ENCODE measurements at regions not wholly inside any gene's neighbourhood (a gene's known extent, or its start where the extent isn't known, plus 50 kb on each side); places are given as distances from the start of the nearest gene placed in this dataset.
"Not testable (repeated sequence)": the region's sequence is repeated elsewhere in the genome, so short reads cannot be mapped to it uniquely, and the experiment has no call there.

- not testable (repeated sequence) for H3K9me3 ChIP-seq (ENCODE audit: severe bottlenecking); H3K27ac ChIP-seq; DNase-seq; H3K36me3 ChIP-seq; H3K4me3 ChIP-seq (ENCODE audit: low read depth, low read length); H3K27me3 ChIP-seq (ENCODE audit: insufficient read depth, low read depth, severe bottlenecking)
Observed at GRCh38 chr13:111757094-111757493, 309.9 kb upstream of the SOX1 start.

- not testable (repeated sequence) for DNase-seq; H3K9me3 ChIP-seq (ENCODE audit: severe bottlenecking); H3K4me3 ChIP-seq (ENCODE audit: low read depth, low read length); H3K36me3 ChIP-seq; H3K27me3 ChIP-seq (ENCODE audit: insufficient read depth, low read depth, severe bottlenecking); H3K27ac ChIP-seq
Observed at GRCh38 chr13:111757618-111758017, 309.3 kb upstream of the SOX1 start.

DNA sequence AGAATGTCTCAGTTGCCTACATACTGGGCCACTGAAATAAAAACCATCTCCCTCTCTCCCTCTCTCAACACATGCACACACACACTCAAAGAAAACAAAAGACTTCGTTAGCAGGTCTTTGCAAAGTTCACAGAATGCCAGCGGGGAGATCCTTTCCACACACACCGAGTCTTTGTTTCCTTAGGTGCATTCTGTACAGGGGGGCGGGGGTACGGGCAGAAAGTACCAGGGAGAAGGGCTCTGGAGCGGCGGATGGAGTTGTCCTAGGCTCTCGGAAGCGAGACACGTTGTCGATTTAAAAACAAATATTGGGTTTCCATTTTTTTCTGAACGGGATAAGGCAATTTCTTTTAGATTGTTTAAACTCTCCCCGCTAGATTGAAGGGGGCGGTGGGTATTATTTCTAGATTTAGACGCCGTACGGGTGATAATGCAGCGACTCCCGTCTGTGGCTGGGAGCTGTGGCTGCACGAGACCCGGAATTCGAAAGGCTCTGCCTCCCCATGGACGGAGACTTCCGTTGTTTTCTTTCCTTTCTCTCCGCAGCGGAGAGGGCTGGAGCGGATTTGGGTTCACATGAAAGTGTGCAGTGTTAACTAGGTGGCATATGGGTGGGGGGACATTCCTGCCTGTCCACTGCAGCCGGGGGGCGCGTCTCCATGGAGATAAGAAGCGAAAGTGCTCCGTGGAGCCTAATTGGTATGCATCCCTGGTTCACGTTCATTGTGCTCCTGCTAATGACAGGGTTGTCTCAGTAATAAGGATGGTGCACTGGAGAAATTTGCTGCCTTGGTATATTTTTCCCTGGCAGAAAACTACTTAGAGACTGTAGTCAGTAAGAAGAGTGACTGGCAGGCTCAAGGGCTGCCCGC is 303.7 kb upstream of the SOX1 start:
- H3K27ac ChIP-seq; H3K9me3 ChIP-seq (ENCODE audit: severe bottlenecking); H3K36me3 ChIP-seq; H3K27me3 ChIP-seq (ENCODE audit: insufficient read depth, low read depth, severe bottlenecking); DNase-seq; H3K4me3 ChIP-seq (ENCODE audit: low read depth, low read length): not testable (repeated sequence)

- not testable (repeated sequence) for H3K27me3 ChIP-seq (ENCODE audit: insufficient read depth, low read depth, severe bottlenecking); H3K27ac ChIP-seq; H3K4me3 ChIP-seq (ENCODE audit: low read depth, low read length); DNase-seq; H3K36me3 ChIP-seq; H3K9me3 ChIP-seq (ENCODE audit: severe bottlenecking)
Observed at GRCh38 chr13:111764550-111764949, 302.4 kb upstream of the SOX1 start.

DNA sequence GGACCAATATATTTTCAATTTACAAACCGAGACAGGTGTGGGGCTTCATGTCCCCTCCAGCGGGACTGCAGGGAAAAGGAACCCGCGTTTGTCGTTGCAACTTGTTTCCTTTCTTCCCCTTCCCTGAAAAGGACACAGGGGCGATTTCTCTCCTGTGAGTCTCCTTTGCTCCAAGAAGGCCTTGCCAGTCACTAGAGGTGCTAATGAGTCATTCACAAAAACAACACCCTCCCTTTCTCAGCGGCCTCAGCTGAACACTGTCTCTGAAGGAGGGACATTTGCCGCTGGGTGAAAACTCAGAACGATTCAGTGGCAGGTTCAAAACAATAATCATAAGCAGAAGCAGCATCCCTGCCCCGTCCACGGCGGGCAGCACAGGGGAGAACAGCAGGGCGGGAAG is 302.0 kb upstream of the SOX1 start:
- H3K9me3 ChIP-seq (ENCODE audit: severe bottlenecking); H3K27me3 ChIP-seq (ENCODE audit: insufficient read depth, low read depth, severe bottlenecking); H3K36me3 ChIP-seq; H3K27ac ChIP-seq; H3K4me3 ChIP-seq (ENCODE audit: low read depth, low read length); DNase-seq: not testable (repeated sequence)

- H3K27me3 ChIP-seq (ENCODE audit: insufficient read depth, low read depth, severe bottlenecking); H3K36me3 ChIP-seq; H3K4me3 ChIP-seq (ENCODE audit: low read depth, low read length); H3K27ac ChIP-seq; DNase-seq; H3K9me3 ChIP-seq (ENCODE audit: severe bottlenecking): not testable (repeated sequence)
Observed at GRCh38 chr13:111775718-111776117, 291.2 kb upstream of the SOX1 start.

- H3K27ac ChIP-seq; H3K4me3 ChIP-seq (ENCODE audit: low read depth, low read length); H3K9me3 ChIP-seq (ENCODE audit: severe bottlenecking); H3K27me3 ChIP-seq (ENCODE audit: insufficient read depth, low read depth, severe bottlenecking); H3K36me3 ChIP-seq; DNase-seq: not testable (repeated sequence)
Observed at GRCh38 chr13:111777351-111777750, 289.6 kb upstream of the SOX1 start.

- DNase-seq; H3K36me3 ChIP-seq; H3K4me3 ChIP-seq (ENCODE audit: low read depth, low read length); H3K27me3 ChIP-seq (ENCODE audit: insufficient read depth, low read depth, severe bottlenecking); H3K9me3 ChIP-seq (ENCODE audit: severe bottlenecking); H3K27ac ChIP-seq: not testable (repeated sequence)
Observed at GRCh38 chr13:111781395-111781794, 285.6 kb upstream of the SOX1 start.

DNA sequence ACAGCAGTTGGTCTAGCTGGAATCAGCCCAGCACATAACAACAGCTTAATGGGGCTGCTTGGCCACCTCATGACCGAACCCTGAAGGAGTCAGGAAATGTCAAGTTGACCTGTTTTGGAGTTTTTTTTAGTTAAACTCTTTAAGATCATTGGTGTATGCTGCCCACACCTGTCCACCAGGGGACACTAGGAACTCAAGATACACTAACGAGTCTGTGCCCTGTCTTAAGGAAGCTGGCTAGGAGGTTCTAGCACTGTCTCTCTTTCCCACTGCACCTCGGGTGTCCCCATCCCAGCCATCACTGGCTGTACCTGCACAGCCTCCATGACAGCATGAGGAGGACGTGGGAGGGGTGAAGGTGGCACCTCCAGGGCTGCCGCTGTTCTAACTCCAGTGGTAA is 279.6 kb upstream of the SOX1 start:
- not testable (repeated sequence) for H3K36me3 ChIP-seq; DNase-seq; H3K4me3 ChIP-seq (ENCODE audit: low read depth, low read length); H3K27ac ChIP-seq
- H3K9me3 ChIP-seq (ENCODE audit: severe bottlenecking): peaks cover 11% of the 10 kb centered on the region
- H3K27me3 ChIP-seq (ENCODE audit: insufficient read depth, low read depth, severe bottlenecking): peaks cover 34% of the 10 kb centered on the region

GRCh38 chr13:111789011-111789410 is 277.9 kb upstream of the SOX1 start:
- TF ChIP-seq, protein P1, sequence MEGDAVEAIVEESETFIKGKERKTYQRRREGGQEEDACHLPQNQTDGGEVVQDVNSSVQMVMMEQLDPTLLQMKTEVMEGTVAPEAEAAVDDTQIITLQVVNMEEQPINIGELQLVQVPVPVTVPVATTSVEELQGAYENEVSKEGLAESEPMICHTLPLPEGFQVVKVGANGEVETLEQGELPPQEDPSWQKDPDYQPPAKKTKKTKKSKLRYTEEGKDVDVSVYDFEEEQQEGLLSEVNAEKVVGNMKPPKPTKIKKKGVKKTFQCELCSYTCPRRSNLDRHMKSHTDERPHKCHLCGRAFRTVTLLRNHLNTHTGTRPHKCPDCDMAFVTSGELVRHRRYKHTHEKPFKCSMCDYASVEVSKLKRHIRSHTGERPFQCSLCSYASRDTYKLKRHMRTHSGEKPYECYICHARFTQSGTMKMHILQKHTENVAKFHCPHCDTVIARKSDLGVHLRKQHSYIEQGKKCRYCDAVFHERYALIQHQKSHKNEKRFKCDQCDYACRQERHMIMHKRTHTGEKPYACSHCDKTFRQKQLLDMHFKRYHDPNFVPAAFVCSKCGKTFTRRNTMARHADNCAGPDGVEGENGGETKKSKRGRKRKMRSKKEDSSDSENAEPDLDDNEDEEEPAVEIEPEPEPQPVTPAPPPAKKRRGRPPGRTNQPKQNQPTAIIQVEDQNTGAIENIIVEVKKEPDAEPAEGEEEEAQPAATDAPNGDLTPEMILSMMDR (IDR thresholded peaks at IDR 0.05; ENCODE audit: low read depth, low read length): no peak
- H3K36me3 ChIP-seq: no peaks in the 10 kb centered on the region
- H3K4me3 ChIP-seq (ENCODE audit: low read depth, low read length): no peak overlapping the region
- peaks cover 11% of the 10 kb centered on the region for H3K9me3 ChIP-seq (ENCODE audit: severe bottlenecking)
- H3K27ac ChIP-seq: no peak overlapping the region
- H3K27me3 ChIP-seq (ENCODE audit: insufficient read depth, low read depth, severe bottlenecking): peaks cover 41% of the 10 kb centered on the region
- DNase-seq: peak; percentile 3

Measured in WERI-Rb-1 (cell line).